ENCODE measurements at regions not wholly inside any gene's neighbourhood (a gene's known extent, or its start where the extent isn't known, plus 50 kb on each side); places are given as distances from the start of the nearest gene placed in this dataset.

DNA sequence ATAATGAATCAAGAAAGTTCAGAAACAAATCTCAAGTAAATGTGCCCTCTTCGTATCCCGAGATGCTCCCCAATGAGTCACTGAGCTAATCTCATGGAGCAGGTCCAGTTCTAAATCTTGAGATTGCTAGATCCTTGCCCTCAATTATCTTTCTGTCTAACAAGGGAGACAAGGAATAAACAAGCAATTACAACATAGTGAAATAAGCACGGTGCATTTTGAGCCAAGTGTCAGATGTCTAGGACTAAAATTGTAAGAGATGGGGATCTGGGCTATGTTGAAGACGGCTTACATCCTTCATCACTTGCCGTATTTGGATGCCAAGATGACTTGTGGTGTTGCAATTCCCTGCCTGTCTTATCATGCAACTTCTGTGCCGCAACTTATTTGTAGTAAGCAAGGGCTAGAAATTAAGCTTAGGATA lies 56.5 kb upstream of the ADGRF1 start:
- no peak for ATAC-seq

GRCh38 chr6:47097092-47097945 lies 55.2 kb upstream of the ADGRF1 start:
- BruUV-seq (replicated peaks), result no TSS peak
- no peaks in the 10 kb centered on the region for H3K9me3 ChIP-seq (ENCODE audit: control insufficient read depth, insufficient read depth, low read depth, low read length)
- POLR2A ChIA-PET, result no interaction called here
- CTCF ChIA-PET, result interaction anchor here (1.1 to 1.2 kb wide), 2 partner anchors 209 to 212 kb away, joined by 3 to 7 read pairs; partner anchors contain the start of gene TNFRSF21
- peaks cover 36% of the 10 kb centered on the region for H3K4me1 ChIP-seq (ENCODE audit: control insufficient read depth, insufficient read depth, low read length)
- peak overlapping the region; percentile 82 for H3K27ac ChIP-seq (ENCODE audit: low read length)
- in situ Hi-C loops (cut with HindIII; ENCODE audit: low pct_unique_long_range_greater_than_20kb, low sequenced_read_pairs), result no loop called here
- H3K36me3 ChIP-seq (ENCODE audit: control insufficient read depth, insufficient read depth, low read length), result no peaks in the 10 kb centered on the region
- peak; percentile 95 for ATAC-seq
- intact Hi-C loops (cut with micrococcal nuclease; ENCODE audit: unreplicated experiment), result loop anchor here (2.0 to 5.0 kb wide), 2 partner anchors 145 to 213 kb away; no protein-coding TSS in a partner anchor
- DNase-seq (ENCODE audit: low read depth, low spot score), result peak; percentile 73
- H3K27me3 ChIP-seq (ENCODE audit: control insufficient read depth, insufficient read depth, low read length), result no peaks in the 10 kb centered on the region
- H3K4me3 ChIP-seq (ENCODE audit: low read depth in 2 of 2, low read length in 2 of 2), result no peak overlapping the region
- TF ChIP-seq CTCF (IDR thresholded peaks at IDR 0.05) (peak; percentile 81), SIN3A (IDR thresholded peaks at IDR 0.05; ENCODE audit: borderline replicate concordance, insufficient read depth, low read depth, low read length) (no peak), POLR2AphosphoS5 (IDR thresholded peaks at IDR 0.05; ENCODE audit: low read depth, low read length) (no peak), TCF7L2 (IDR thresholded peaks at IDR 0.05; ENCODE audit: low read depth, low read length) (no peak)

More for the DNA sequence above, 56.5 kb upstream of the ADGRF1 start:
- H3K4me1 ChIP-seq (ENCODE audit: control insufficient read depth, insufficient read depth, low read length), result peaks cover 34% of the 10 kb centered on the region
- H3K27me3 ChIP-seq (ENCODE audit: control insufficient read depth, insufficient read depth, low read length), result no peaks in the 10 kb centered on the region
- H3K9me3 ChIP-seq (ENCODE audit: control insufficient read depth, insufficient read depth, low read depth, low read length), result no peaks in the 10 kb centered on the region
- POLR2A ChIA-PET, result no interaction called here
- CTCF ChIA-PET, result no interaction called here
- DNase-seq (ENCODE audit: low read depth, low spot score), result no peak
- in situ Hi-C loops (cut with HindIII; ENCODE audit: low pct_unique_long_range_greater_than_20kb, low sequenced_read_pairs) (no loop called here), intact Hi-C loops (cut with micrococcal nuclease; ENCODE audit: unreplicated experiment) (loop anchor here (5.0 kb wide), 1 partner anchor 144 kb away; no protein-coding TSS in a partner anchor)
- no peak overlapping the region for H3K4me3 ChIP-seq (ENCODE audit: low read depth in 2 of 2, low read length in 2 of 2)
- no peak for TF ChIP-seq SIN3A (IDR thresholded peaks at IDR 0.05; ENCODE audit: borderline replicate concordance, insufficient read depth, low read depth, low read length)
- no peak for TF ChIP-seq CTCF (IDR thresholded peaks at IDR 0.05)
- no peak for TF ChIP-seq POLR2AphosphoS5 (IDR thresholded peaks at IDR 0.05; ENCODE audit: low read depth, low read length)
- TF ChIP-seq REST (IDR thresholded peaks at IDR 0.05; ENCODE audit: insufficient read depth in 1 of 2, low read depth in 2 of 2, low read length in 1 of 2), result no peak
- TF ChIP-seq TCF7L2 (IDR thresholded peaks at IDR 0.05; ENCODE audit: low read depth, low read length), result no peak
- H3K36me3 ChIP-seq (ENCODE audit: control insufficient read depth, insufficient read depth, low read length), result no peaks in the 10 kb centered on the region
- BruUV-seq (replicated peaks), result no TSS peak
- peak overlapping the region; percentile 82 for H3K27ac ChIP-seq (ENCODE audit: low read length)
